ENCODE measurements at regions not wholly inside any gene's neighbourhood (a gene's known extent, or its start where the extent isn't known, plus 50 kb on each side); places are given as distances from the start of the nearest gene placed in this dataset.

DNA sequence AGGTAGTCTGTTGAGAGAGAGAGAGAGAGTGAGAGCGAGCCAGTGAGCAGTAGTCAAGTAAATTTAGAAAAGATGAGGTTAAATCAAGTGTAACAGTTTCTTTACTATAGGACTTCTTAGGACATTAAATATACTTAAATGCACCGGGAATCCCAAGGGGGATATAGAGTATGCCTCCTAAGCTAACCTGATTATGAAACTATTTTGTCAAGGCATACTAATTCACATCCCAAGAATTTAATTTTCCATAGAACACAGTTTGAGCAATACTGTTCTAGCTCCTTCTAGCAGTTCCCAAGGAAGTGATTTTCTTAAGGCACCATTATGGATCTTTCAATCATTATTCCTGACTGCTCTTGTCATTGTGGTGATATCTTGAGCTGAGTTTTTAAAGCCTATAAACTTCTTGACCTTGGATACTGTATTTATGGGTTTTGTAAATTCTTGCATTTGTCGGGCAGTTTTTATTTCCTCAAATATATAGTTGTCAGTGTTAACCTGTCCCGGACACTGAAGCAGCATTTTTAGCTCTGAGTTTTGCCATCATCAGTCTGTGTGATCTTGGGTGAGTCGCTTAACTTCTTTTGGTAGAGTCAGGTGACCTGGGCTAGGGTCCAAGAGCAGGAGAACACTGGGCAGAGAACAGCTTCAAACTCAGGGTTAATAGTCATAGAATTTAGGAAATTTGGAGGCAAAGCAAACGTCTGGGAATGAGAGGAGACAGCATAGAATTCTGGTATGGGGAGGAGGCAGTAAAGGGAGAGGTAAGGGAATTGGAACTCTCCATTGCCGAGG lies 196.5 kb upstream of the FRMD6 start:
- Histone ChIP-seq H2AFZ (ENCODE audit: insufficient read depth, low read length, poor library complexity) (no peak overlapping the region), H2BK12ac (ENCODE audit: low read length) (no peak overlapping the region), H3K36me3 (ENCODE audit: control insufficient read depth in 1 of 2, insufficient read depth in 2 of 2, low read length in 2 of 2) (no peaks in the 10 kb centered on the region), H3K9ac (ENCODE audit: low read length) (no peak overlapping the region), H3K18ac (ENCODE audit: low read length) (no peak overlapping the region), H3K14ac (ENCODE audit: low read length) (no peak overlapping the region), H3K79me2 (ENCODE audit: control insufficient read depth, insufficient read depth, low read length, poor library complexity) (no peaks in the 10 kb centered on the region), H3K79me1 (ENCODE audit: low read length) (no peaks in the 10 kb centered on the region), H3K27ac (ENCODE audit: low read depth, low read length) (no peak overlapping the region), H3K4ac (ENCODE audit: low read depth, low read length) (no peak overlapping the region), H3K4me3 (ENCODE audit: low read depth, low read length) (no peak overlapping the region), H3K27me3 (ENCODE audit: insufficient read depth, low read length) (no peaks in the 10 kb centered on the region), H2AK5ac (ENCODE audit: low read length) (no peak overlapping the region), H4K8ac (ENCODE audit: low read depth, low read length) (no peak overlapping the region), H3K4me1 (ENCODE audit: control insufficient read depth in 1 of 2, insufficient read depth in 2 of 2, low read length in 2 of 2) (no peaks in the 10 kb centered on the region), H3K4me2 (ENCODE audit: low read length) (no peak overlapping the region), H2BK5ac (ENCODE audit: low read depth, low read length, poor library complexity) (no peak overlapping the region), H3K9me3 (ENCODE audit: insufficient read depth, low read depth, low read length) (no peaks in the 10 kb centered on the region), H3K23ac (ENCODE audit: low read length) (no peak overlapping the region), H4K91ac (ENCODE audit: low read depth, low read length) (no peak overlapping the region), H4K12ac (ENCODE audit: low read depth, low read length) (no peak overlapping the region), H2BK120ac (ENCODE audit: insufficient read depth, low read length, poor library complexity) (no peak overlapping the region)
- no peak for DNase-seq
- WGBS (ENCODE audit: extremely low coverage, insufficient coverage, insufficient read length), result no CpG with 5 or more reads among the region's 7 CpGs

DNA sequence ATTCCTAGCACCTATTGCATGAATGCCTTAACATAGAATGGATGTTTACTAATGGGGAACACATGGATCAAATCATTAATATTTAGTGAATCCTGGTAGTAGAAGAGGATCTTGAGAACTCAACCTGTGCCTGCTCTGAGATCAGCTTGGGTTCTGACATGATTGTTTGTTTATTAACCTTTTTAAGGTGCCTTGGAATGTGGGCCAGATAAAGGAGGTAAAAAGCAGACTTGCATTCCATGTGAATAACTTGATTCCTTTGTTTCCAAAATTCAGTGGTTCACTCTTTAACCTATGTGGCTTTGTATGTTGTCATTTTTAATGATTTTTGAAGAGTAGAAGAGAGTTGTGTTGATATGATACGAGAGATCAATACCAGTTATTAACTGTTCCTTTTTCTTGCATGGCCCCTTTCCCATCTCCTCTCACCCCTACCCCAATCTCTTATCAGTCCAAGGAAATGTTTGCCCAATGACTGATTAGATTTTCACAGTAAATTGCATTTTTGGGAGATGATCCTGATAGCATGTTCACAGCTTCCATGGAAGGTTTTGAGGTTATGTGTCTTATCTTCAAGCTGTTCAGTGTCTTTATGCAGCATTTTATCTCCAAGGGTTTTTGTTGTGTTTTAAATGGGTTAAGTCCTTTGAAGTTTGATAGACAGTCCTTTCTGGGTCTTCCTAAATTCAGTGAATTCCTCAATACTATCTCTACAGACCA lies 193.7 kb upstream of the FRMD6 start:
- Histone ChIP-seq H3K4me1 (ENCODE audit: control insufficient read depth in 1 of 2, insufficient read depth in 2 of 2, low read length in 2 of 2) (no peaks in the 10 kb centered on the region), H3K4me3 (ENCODE audit: low read depth, low read length) (no peak overlapping the region), H3K14ac (ENCODE audit: low read length) (no peak overlapping the region), H4K8ac (ENCODE audit: low read depth, low read length) (no peak overlapping the region), H3K4me2 (ENCODE audit: low read length) (no peak overlapping the region), H3K9ac (ENCODE audit: low read length) (no peak overlapping the region), H3K27me3 (ENCODE audit: insufficient read depth, low read length) (no peaks in the 10 kb centered on the region), H4K12ac (ENCODE audit: low read depth, low read length) (no peak overlapping the region), H2BK120ac (ENCODE audit: insufficient read depth, low read length, poor library complexity) (no peak overlapping the region), H3K4ac (ENCODE audit: low read depth, low read length) (no peak overlapping the region), H2BK5ac (ENCODE audit: low read depth, low read length, poor library complexity) (no peak overlapping the region), H3K9me3 (ENCODE audit: insufficient read depth, low read depth, low read length) (no peaks in the 10 kb centered on the region), H3K18ac (ENCODE audit: low read length) (no peak overlapping the region), H2AK5ac (ENCODE audit: low read length) (no peak overlapping the region), H3K79me1 (ENCODE audit: low read length) (no peaks in the 10 kb centered on the region), H3K79me2 (ENCODE audit: control insufficient read depth, insufficient read depth, low read length, poor library complexity) (no peaks in the 10 kb centered on the region), H3K27ac (ENCODE audit: low read depth, low read length) (no peak overlapping the region), H3K23ac (ENCODE audit: low read length) (no peak overlapping the region), H4K91ac (ENCODE audit: low read depth, low read length) (no peak overlapping the region), H3K36me3 (ENCODE audit: control insufficient read depth in 1 of 2, insufficient read depth in 2 of 2, low read length in 2 of 2) (no peaks in the 10 kb centered on the region), H2AFZ (ENCODE audit: insufficient read depth, low read length, poor library complexity) (no peak overlapping the region), H2BK12ac (ENCODE audit: low read length) (no peak overlapping the region)
- no CpG with 5 or more reads among the region's 1 CpG for WGBS (ENCODE audit: extremely low coverage, insufficient coverage, insufficient read length)
- peak in 1 of 2 donors; percentile 62 for DNase-seq

DNA sequence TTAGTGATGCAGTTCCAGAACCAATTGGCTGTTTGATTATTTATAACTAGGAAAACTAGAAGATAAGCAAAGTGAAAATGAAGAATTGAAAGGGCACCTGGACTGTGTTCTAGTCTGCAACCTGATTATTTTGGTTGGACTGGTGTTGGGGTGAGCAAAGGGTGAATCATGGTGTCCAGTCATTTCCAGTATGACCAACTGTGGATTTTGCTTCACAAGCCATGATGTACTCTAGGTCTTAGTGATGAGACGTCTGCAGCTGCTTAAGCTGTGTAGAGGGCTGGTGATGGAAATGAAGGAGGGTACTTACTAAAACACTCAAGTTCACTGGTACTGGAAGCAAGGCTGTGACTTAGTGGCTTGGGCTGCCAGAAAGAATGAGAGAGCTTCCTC lies 193.2 kb upstream of the FRMD6 start:
- Histone ChIP-seq H4K12ac (ENCODE audit: low read depth, low read length) (no peak overlapping the region), H3K36me3 (ENCODE audit: control insufficient read depth in 1 of 2, insufficient read depth in 2 of 2, low read length in 2 of 2) (no peaks in the 10 kb centered on the region), H2BK12ac (ENCODE audit: low read length) (no peak overlapping the region), H3K18ac (ENCODE audit: low read length) (no peak overlapping the region), H3K4me2 (ENCODE audit: low read length) (no peak overlapping the region), H2AFZ (ENCODE audit: insufficient read depth, low read length, poor library complexity) (no peak overlapping the region), H3K79me1 (ENCODE audit: low read length) (peaks cover 2% of the 10 kb centered on the region), H2AK5ac (ENCODE audit: low read length) (no peak overlapping the region), H3K79me2 (ENCODE audit: control insufficient read depth, insufficient read depth, low read length, poor library complexity) (no peaks in the 10 kb centered on the region), H3K9me3 (ENCODE audit: insufficient read depth, low read depth, low read length) (no peaks in the 10 kb centered on the region), H3K27me3 (ENCODE audit: insufficient read depth, low read length) (no peaks in the 10 kb centered on the region), H3K4ac (ENCODE audit: low read depth, low read length) (no peak overlapping the region), H3K14ac (ENCODE audit: low read length) (no peak overlapping the region), H3K27ac (ENCODE audit: low read depth, low read length) (no peak overlapping the region), H2BK120ac (ENCODE audit: insufficient read depth, low read length, poor library complexity) (no peak overlapping the region), H2BK5ac (ENCODE audit: low read depth, low read length, poor library complexity) (no peak overlapping the region), H3K9ac (ENCODE audit: low read length) (no peak overlapping the region), H3K23ac (ENCODE audit: low read length) (no peak overlapping the region), H4K8ac (ENCODE audit: low read depth, low read length) (no peak overlapping the region), H3K4me1 (ENCODE audit: control insufficient read depth in 1 of 2, insufficient read depth in 2 of 2, low read length in 2 of 2) (no peaks in the 10 kb centered on the region), H4K91ac (ENCODE audit: low read depth, low read length) (no peak overlapping the region), H3K4me3 (ENCODE audit: low read depth, low read length) (no peak overlapping the region)
- no peak for DNase-seq
- no CpG with 5 or more reads among the region's 1 CpG for WGBS (ENCODE audit: extremely low coverage, insufficient coverage, insufficient read length)

DNA sequence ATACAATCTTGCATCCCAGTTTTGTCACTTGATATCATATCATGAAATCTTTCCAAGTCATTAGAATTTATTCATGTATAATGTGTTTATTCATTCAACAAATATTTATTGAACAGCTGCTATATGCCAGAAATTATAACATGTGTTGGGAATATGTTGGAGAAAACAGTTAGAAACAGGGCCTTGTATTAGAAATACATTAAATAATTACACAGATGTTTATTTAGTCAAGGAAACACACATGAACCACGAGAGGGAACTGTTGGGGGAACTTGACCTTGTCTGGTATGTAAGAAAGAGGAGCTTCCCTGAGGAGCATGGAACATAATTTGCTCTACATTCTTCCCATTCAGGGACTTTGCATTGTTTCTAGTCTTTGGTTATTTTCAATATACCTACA lies 191.7 kb upstream of the FRMD6 start:
- Histone ChIP-seq H4K91ac (ENCODE audit: low read depth, low read length) (no peak overlapping the region), H3K36me3 (ENCODE audit: control insufficient read depth in 1 of 2, insufficient read depth in 2 of 2, low read length in 2 of 2) (no peaks in the 10 kb centered on the region), H3K79me2 (ENCODE audit: control insufficient read depth, insufficient read depth, low read length, poor library complexity) (no peaks in the 10 kb centered on the region), H3K4me2 (ENCODE audit: low read length) (no peak overlapping the region), H3K4ac (ENCODE audit: low read depth, low read length) (no peak overlapping the region), H3K14ac (ENCODE audit: low read length) (no peak overlapping the region), H3K79me1 (ENCODE audit: low read length) (peaks cover 2% of the 10 kb centered on the region), H4K12ac (ENCODE audit: low read depth, low read length) (no peak overlapping the region), H2BK5ac (ENCODE audit: low read depth, low read length, poor library complexity) (no peak overlapping the region), H3K18ac (ENCODE audit: low read length) (no peak overlapping the region), H3K4me1 (ENCODE audit: control insufficient read depth in 1 of 2, insufficient read depth in 2 of 2, low read length in 2 of 2) (no peaks in the 10 kb centered on the region), H3K9ac (ENCODE audit: low read length) (no peak overlapping the region), H3K23ac (ENCODE audit: low read length) (no peak overlapping the region), H3K4me3 (ENCODE audit: low read depth, low read length) (no peak overlapping the region), H2AFZ (ENCODE audit: insufficient read depth, low read length, poor library complexity) (no peak overlapping the region), H2AK5ac (ENCODE audit: low read length) (no peak overlapping the region), H3K27ac (ENCODE audit: low read depth, low read length) (no peak overlapping the region), H3K9me3 (ENCODE audit: insufficient read depth, low read depth, low read length) (no peaks in the 10 kb centered on the region), H2BK120ac (ENCODE audit: insufficient read depth, low read length, poor library complexity) (no peak overlapping the region), H3K27me3 (ENCODE audit: insufficient read depth, low read length) (no peaks in the 10 kb centered on the region), H4K8ac (ENCODE audit: low read depth, low read length) (no peak overlapping the region), H2BK12ac (ENCODE audit: low read length) (no peak overlapping the region)
- no peak for DNase-seq
- WGBS (ENCODE audit: extremely low coverage, insufficient coverage, insufficient read length), result no CpG with 5 or more reads among the region's 1 CpG

Data from trophoblast cell (in vitro differentiated cells and primary cell).